VCaP (cell line): ENCODE measurements at regions not wholly inside any gene's neighbourhood (a gene's known extent, or its start where the extent isn't known, plus 50 kb on each side); places are given as distances from the start of the nearest gene placed in this dataset.

Source experiments
- H3K27ac ChIP-seq: fragments of 450-650 bp; 2 replicates; pipeline ENCODE4 v1.5.1; 2017
- CTCF ChIP-seq: fragments of 450-650 bp; conservative IDR thresholded peaks from 2 replicates; pipeline ENCODE4 v1.5.1; 2017; ENCODE audit warnings: mild to moderate bottlenecking, moderate library complexity

DNA sequence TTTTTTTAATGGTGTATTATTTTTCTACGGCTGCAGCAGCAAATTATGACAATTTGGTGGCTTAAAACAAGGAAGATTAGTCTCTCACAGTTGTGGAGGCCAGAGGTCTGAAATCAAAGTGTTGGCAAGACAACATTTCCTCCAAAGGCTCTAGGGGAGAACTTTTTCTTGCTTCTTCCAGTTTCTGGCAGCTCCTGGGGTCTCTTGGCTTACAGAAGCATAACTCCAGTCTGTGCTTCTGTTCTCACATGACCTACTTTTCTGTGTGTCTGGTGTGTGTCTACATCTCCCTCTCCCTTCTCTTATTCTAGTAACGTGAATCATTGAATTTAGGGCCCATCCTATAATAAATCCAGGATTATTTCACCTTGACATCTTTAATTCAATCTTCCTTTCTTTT, 551.9 kb upstream of the LUZP2 start:
- no peak for TF ChIP-seq CTCF
- H3K27ac ChIP-seq = no peak overlapping the region

- H3K27ac ChIP-seq = no peak overlapping the region
- no peak for TF ChIP-seq CTCF
Measured at GRCh38 chr11:23947883-23948282, 549.0 kb upstream of the LUZP2 start.

- no peak for TF ChIP-seq CTCF
- H3K27ac ChIP-seq = no peak overlapping the region
Measured at GRCh38 chr11:23948851-23949250, 548.0 kb upstream of the LUZP2 start.

- H3K27ac ChIP-seq = no peak overlapping the region
- TF ChIP-seq CTCF = no peak
Measured at GRCh38 chr11:23953951-23954710, 542.7 kb upstream of the LUZP2 start.

DNA sequence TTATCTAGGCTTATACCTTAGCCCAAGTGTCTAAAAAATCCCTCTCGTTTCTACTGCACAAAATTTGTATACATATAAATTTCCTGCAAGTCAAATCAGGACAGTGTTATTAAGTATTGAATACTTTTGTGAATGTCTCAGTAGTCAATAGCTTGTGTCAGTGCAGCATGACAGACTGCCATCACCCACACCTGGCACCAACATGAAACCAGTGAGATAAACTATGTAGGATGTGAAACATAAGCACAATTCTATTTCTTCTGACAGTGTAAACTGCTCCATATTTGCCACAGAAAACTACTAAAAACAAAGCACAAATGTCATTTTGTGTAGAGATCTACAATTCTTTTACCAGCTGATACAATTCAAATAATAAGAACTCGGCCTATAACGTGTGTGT, 542.1 kb upstream of the LUZP2 start:
- no peak overlapping the region for H3K27ac ChIP-seq
- TF ChIP-seq CTCF = no peak

DNA sequence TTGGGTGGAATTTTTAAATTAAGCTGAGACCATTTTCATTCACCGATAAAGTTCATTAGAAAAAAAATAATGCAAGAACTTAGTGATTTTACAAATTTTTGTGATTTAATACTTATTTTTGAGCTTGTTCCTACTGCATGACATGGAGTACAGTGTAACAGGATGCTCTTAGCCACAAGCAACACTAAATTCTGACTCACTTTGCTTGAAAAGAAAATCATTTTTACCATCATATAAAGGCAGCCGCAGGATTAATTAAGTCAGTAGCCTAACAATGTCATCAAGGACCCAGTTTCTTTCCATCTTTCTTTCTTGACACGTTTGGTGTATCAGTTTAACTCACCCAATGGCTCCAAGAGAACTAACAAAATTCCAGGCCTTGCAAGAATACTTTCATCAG, 540.3 kb upstream of the LUZP2 start:
- no peak for TF ChIP-seq CTCF

GRCh38 chr11:23957314-23957713, 539.5 kb upstream of the LUZP2 start:
- no peak for TF ChIP-seq CTCF
- no peak overlapping the region for H3K27ac ChIP-seq

More for the DNA sequence above, 540.3 kb upstream of the LUZP2 start:
- no peak overlapping the region for H3K27ac ChIP-seq
